ENCODE measurements at regions not wholly inside any gene's neighbourhood (a gene's known extent, or its start where the extent isn't known, plus 50 kb on each side); places are given as distances from the start of the nearest gene placed in this dataset.

DNA sequence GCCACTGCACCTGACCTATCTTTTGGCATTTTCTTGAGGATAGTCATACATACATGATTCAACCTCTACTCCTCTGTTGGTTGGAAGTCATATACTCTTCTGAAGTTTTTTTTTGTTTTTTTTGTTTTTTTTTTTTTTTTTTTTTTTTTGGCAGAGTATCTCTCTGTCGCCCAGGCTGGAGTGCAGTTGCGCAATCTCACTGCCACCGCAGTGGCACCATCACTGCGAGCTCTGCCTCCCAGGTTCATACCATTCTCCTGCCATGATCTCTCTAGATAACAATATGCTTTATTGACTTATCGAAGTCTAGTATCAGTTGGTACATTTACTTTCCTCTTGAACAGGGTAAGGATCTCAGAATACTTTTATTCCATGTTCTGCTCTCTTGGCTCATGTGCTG lies 224.2 kb upstream of the WSCD1 start:
- Histone ChIP-seq H3K27me3 (ENCODE audit: insufficient read depth) (no peaks in the 10 kb centered on the region), H3K9me2 (ENCODE audit: insufficient read depth) (peaks cover 3% of the 10 kb centered on the region; the same call in 1 of the 2 replicates), H3K4me3 (no peak overlapping the region), H3K79me2 (replicated peaks; ENCODE audit: insufficient read depth) (no peaks in the 10 kb centered on the region), H3K27ac (ENCODE audit: low read depth) (no peak overlapping the region), H3K36me3 (ENCODE audit: insufficient read depth) (no peaks in the 10 kb centered on the region), H2AFZ (no peak overlapping the region), H4K20me1 (replicated peaks; ENCODE audit: insufficient read depth) (no peaks in the 10 kb centered on the region), H3K4me1 (ENCODE audit: insufficient read depth) (no peaks in the 10 kb centered on the region), H3K4me2 (no peak overlapping the region), H3F3A (replicated peaks; ENCODE audit: low read depth) (no peaks in the 10 kb centered on the region)
- Mint-ChIP-seq H3K4me3 (no peak overlapping the region), H3K4me1 (no peaks in the 10 kb centered on the region), H3K27ac (no peak overlapping the region), H3K36me3 (ENCODE audit: low read depth) (no peaks in the 10 kb centered on the region), H3K27me3 (ENCODE audit: insufficient read depth, low read depth, poor library complexity) (no peaks in the 10 kb centered on the region), H3K9me3 (no peaks in the 10 kb centered on the region)
- DNase-seq (ENCODE audit: low spot score) (no peak), ATAC-seq (no peak)
- no peak for TF ChIP-seq CREB1 (CRISPR knock-in tag; IDR thresholded peaks at IDR 0.05; ENCODE audit: low read depth)
- TF ChIP-seq, protein P1, sequence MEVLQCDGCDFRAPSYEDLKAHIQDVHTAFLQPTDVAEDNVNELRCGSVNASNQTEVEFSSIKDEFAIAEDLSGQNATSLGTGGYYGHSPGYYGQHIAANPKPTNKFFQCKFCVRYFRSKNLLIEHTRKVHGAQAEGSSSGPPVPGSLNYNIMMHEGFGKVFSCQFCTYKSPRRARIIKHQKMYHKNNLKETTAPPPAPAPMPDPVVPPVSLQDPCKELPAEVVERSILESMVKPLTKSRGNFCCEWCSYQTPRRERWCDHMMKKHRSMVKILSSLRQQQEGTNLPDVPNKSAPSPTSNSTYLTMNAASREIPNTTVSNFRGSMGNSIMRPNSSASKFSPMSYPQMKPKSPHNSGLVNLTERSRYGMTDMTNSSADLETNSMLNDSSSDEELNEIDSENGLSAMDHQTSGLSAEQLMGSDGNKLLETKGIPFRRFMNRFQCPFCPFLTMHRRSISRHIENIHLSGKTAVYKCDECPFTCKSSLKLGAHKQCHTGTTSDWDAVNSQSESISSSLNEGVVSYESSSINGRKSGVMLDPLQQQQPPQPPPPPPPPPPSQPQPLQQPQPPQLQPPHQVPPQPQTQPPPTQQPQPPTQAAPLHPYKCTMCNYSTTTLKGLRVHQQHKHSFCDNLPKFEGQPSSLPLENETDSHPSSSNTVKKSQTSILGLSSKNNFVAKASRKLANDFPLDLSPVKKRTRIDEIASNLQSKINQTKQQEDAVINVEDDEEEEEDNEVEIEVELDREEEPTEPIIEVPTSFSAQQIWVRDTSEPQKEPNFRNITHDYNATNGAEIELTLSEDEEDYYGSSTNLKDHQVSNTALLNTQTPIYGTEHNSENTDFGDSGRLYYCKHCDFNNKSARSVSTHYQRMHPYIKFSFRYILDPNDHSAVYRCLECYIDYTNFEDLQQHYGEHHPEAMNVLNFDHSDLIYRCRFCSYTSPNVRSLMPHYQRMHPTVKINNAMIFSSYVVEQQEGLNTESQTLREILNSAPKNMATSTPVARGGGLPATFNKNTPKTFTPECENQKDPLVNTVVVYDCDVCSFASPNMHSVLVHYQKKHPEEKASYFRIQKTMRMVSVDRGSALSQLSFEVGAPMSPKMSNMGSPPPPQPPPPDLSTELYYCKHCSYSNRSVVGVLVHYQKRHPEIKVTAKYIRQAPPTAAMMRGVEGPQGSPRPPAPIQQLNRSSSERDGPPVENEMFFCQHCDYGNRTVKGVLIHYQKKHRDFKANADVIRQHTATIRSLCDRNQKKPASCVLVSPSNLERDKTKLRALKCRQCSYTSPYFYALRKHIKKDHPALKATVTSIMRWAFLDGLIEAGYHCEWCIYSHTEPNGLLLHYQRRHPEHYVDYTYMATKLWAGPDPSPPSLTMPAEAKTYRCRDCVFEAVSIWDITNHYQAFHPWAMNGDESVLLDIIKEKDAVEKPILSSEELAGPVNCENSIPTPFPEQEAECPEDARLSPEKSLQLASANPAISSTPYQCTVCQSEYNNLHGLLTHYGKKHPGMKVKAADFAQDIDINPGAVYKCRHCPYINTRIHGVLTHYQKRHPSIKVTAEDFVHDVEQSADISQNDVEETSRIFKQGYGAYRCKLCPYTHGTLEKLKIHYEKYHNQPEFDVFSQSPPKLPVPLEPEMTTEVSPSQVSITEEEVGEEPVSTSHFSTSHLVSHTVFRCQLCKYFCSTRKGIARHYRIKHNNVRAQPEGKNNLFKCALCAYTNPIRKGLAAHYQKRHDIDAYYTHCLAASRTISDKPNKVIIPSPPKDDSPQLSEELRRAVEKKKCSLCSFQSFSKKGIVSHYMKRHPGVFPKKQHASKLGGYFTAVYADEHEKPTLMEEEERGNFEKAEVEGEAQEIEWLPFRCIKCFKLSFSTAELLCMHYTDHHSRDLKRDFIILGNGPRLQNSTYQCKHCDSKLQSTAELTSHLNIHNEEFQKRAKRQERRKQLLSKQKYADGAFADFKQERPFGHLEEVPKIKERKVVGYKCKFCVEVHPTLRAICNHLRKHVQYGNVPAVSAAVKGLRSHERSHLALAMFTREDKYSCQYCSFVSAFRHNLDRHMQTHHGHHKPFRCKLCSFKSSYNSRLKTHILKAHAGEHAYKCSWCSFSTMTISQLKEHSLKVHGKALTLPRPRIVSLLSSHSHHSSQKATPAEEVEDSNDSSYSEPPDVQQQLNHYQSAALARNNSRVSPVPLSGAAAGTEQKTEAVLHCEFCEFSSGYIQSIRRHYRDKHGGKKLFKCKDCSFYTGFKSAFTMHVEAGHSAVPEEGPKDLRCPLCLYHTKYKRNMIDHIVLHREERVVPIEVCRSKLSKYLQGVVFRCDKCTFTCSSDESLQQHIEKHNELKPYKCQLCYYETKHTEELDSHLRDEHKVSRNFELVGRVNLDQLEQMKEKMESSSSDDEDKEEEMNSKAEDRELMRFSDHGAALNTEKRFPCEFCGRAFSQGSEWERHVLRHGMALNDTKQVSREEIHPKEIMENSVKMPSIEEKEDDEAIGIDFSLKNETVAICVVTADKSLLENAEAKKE (CRISPR knock-in tag; IDR thresholded peaks at IDR 0.05) = no peak

DNA sequence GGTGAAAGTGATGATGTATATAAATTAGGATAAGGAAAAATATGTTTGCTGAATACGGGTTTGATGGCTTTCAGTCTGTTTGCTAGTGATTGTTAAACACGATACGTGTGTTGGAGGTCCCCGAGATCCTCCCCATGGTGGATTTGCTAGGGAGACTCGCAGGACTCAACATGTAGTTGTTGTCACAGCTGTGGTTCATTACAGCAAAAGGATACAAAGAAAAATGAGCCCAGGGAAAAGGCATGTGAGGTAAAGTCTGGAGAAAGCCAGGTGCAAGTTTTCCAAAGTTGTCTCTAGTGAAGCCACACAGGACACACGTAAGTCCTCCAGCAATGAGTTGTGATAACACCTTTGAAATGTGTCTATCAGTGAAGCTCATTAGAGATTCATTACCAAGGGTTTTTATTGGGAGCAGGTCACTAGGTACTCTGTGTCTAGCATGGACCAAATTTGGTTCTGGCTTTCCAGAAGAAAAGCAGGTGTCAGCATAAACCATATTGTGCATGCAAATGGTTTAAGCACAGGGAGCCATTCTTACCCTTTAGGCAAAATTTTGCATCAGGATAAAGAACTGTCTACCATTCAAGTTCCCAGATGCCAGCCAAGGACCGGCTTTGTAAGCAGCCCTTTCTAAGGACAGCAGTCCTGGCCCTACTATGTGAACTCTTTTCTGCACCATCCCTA lies 215.2 kb upstream of the WSCD1 start:
- Mint-ChIP-seq H3K36me3 (ENCODE audit: low read depth) (no peaks in the 10 kb centered on the region), H3K4me3 (no peak overlapping the region), H3K9me3 (no peaks in the 10 kb centered on the region), H3K27me3 (ENCODE audit: insufficient read depth, low read depth, poor library complexity) (peaks cover 2% of the 10 kb centered on the region), H3K27ac (no peak overlapping the region), H3K4me1 (no peaks in the 10 kb centered on the region)
- no peaks in the 10 kb centered on the region for H3K4me1 ChIP-seq (ENCODE audit: insufficient read depth)
- DNase-seq (ENCODE audit: low spot score) = no peak
- H2AFZ ChIP-seq = no peak overlapping the region
- no peak overlapping the region for H3K27ac ChIP-seq (ENCODE audit: low read depth)
- H4K20me1 ChIP-seq (replicated peaks; ENCODE audit: insufficient read depth) = no peaks in the 10 kb centered on the region
- H3K4me3 ChIP-seq = no peak overlapping the region
- no peaks in the 10 kb centered on the region for H3F3A ChIP-seq (replicated peaks; ENCODE audit: low read depth)
- H3K36me3 ChIP-seq (ENCODE audit: insufficient read depth) = no peaks in the 10 kb centered on the region
- peaks cover 13% of the 10 kb centered on the region for H3K9me2 ChIP-seq (ENCODE audit: insufficient read depth)
- no peaks in the 10 kb centered on the region for H3K79me2 ChIP-seq (replicated peaks; ENCODE audit: insufficient read depth)
- no peak for ATAC-seq
- no peak overlapping the region for H3K4me2 ChIP-seq
- no peaks in the 10 kb centered on the region for H3K27me3 ChIP-seq (ENCODE audit: insufficient read depth)
- no peak for TF ChIP-seq NANOG (IDR thresholded peaks at IDR 0.05; ENCODE audit: borderline replicate concordance)
- no peak for TF ChIP-seq CREB1 (CRISPR knock-in tag; IDR thresholded peaks at IDR 0.05; ENCODE audit: low read depth)
- no peak for TF ChIP-seq ZNF331 (CRISPR knock-in tag; IDR thresholded peaks at IDR 0.05; ENCODE audit: low read depth)
- TF ChIP-seq, protein P2, sequence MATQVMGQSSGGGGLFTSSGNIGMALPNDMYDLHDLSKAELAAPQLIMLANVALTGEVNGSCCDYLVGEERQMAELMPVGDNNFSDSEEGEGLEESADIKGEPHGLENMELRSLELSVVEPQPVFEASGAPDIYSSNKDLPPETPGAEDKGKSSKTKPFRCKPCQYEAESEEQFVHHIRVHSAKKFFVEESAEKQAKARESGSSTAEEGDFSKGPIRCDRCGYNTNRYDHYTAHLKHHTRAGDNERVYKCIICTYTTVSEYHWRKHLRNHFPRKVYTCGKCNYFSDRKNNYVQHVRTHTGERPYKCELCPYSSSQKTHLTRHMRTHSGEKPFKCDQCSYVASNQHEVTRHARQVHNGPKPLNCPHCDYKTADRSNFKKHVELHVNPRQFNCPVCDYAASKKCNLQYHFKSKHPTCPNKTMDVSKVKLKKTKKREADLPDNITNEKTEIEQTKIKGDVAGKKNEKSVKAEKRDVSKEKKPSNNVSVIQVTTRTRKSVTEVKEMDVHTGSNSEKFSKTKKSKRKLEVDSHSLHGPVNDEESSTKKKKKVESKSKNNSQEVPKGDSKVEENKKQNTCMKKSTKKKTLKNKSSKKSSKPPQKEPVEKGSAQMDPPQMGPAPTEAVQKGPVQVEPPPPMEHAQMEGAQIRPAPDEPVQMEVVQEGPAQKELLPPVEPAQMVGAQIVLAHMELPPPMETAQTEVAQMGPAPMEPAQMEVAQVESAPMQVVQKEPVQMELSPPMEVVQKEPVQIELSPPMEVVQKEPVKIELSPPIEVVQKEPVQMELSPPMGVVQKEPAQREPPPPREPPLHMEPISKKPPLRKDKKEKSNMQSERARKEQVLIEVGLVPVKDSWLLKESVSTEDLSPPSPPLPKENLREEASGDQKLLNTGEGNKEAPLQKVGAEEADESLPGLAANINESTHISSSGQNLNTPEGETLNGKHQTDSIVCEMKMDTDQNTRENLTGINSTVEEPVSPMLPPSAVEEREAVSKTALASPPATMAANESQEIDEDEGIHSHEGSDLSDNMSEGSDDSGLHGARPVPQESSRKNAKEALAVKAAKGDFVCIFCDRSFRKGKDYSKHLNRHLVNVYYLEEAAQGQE (IDR thresholded peaks at IDR 0.05; ENCODE audit: unreplicated experiment) = no peak
- TF ChIP-seq STAT1 (IDR thresholded peaks at IDR 0.05; ENCODE audit: unreplicated experiment) = no peak
- TF ChIP-seq, protein P3, sequence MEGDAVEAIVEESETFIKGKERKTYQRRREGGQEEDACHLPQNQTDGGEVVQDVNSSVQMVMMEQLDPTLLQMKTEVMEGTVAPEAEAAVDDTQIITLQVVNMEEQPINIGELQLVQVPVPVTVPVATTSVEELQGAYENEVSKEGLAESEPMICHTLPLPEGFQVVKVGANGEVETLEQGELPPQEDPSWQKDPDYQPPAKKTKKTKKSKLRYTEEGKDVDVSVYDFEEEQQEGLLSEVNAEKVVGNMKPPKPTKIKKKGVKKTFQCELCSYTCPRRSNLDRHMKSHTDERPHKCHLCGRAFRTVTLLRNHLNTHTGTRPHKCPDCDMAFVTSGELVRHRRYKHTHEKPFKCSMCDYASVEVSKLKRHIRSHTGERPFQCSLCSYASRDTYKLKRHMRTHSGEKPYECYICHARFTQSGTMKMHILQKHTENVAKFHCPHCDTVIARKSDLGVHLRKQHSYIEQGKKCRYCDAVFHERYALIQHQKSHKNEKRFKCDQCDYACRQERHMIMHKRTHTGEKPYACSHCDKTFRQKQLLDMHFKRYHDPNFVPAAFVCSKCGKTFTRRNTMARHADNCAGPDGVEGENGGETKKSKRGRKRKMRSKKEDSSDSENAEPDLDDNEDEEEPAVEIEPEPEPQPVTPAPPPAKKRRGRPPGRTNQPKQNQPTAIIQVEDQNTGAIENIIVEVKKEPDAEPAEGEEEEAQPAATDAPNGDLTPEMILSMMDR (conservative IDR thresholded peaks at IDR 0.05; ENCODE audit: low read depth in 2 of 2) = no peak
- TF ChIP-seq, protein P4, sequence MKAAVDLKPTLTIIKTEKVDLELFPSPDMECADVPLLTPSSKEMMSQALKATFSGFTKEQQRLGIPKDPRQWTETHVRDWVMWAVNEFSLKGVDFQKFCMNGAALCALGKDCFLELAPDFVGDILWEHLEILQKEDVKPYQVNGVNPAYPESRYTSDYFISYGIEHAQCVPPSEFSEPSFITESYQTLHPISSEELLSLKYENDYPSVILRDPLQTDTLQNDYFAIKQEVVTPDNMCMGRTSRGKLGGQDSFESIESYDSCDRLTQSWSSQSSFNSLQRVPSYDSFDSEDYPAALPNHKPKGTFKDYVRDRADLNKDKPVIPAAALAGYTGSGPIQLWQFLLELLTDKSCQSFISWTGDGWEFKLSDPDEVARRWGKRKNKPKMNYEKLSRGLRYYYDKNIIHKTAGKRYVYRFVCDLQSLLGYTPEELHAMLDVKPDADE (IDR thresholded peaks at IDR 0.05) = no peak
